Panc1 (cell line): ENCODE measurements at regions not wholly inside any gene's neighbourhood (a gene's known extent, or its start where the extent isn't known, plus 50 kb on each side); places are given as distances from the start of the nearest gene placed in this dataset.
"Not testable (repeated sequence)": the region's sequence is repeated elsewhere in the genome, so short reads cannot be mapped to it uniquely, and the experiment has no call there.

Experiments used
- ATAC-seq: fragments of 200-7000 bp; cut with Tn5 transposase; 2 replicates; pipeline ENCODE4 v1.9.1; 2020; ENCODE audit warnings: mild to moderate bottlenecking, moderate library complexity
- BruUV-seq: library from RNA; stranded (reverse); fragments of 400-500 nt; replicated peaks from 2 replicates; lab custom pipeline; 2021; lab: Mats Ljungman, UMichigan
- CTCF ChIA-PET: fragments of 300-600 bp; sonication (Branson Sonifier 250); formaldehyde crosslinking; loops from one replicate; lab custom pipeline; 2022; ENCODE audit warnings: antibody characterized with exemption; lab: Charles Lee
- POLR2A ChIA-PET: fragments of 300-600 bp; sonication (Branson Sonifier 250); formaldehyde crosslinking; loops from one replicate; lab custom pipeline; 2022; ENCODE audit warnings: antibody characterized with exemption; lab: Charles Lee
- DNase-seq: peaks from one replicate; pipeline ENCODE4 v3.0.0-alpha.2; 2010; ENCODE audit warnings: low read depth, low spot score
- H3K27ac ChIP-seq: 2 replicates; pipeline ENCODE4 v1.5.1; 2011; ENCODE audit warnings: mild to moderate bottlenecking, low read length, inconsistent platforms
- H3K27me3 ChIP-seq: fragments of 200-500 bp; sonication (Bioruptor generic); 2 replicates; pipeline ENCODE4 v1.6.0; 2014; ENCODE audit warnings: low read length, inconsistent platforms; ENCODE audit not compliant: control insufficient read depth, insufficient read depth
- H3K36me3 ChIP-seq: fragments of 200-500 bp; sonication (Bioruptor generic); 2 replicates; pipeline ENCODE4 v1.5.1; 2014; ENCODE audit warnings: inconsistent platforms, mild to moderate bottlenecking, low read length, moderate library complexity; ENCODE audit not compliant: control insufficient read depth, insufficient read depth
- H3K4me1 ChIP-seq: 2 replicates; pipeline ENCODE4 v1.5.1; 2011; ENCODE audit warnings: inconsistent platforms, mild to moderate bottlenecking, low read length, moderate library complexity; ENCODE audit not compliant: control insufficient read depth, insufficient read depth
- H3K4me3 ChIP-seq, 2 experiments: 2 replicates each; pipeline ENCODE4 v1.5.1; 2011 to 2012; ENCODE audit warnings: low read depth in 2 of 2, low read length in 2 of 2, mild to moderate bottlenecking in 2 of 2, inconsistent platforms in 1 of 2, moderate library complexity in 1 of 2
- H3K9me3 ChIP-seq: fragments of 200-500 bp; sonication (Bioruptor generic); 2 replicates; pipeline ENCODE4 v1.5.1; 2014; ENCODE audit warnings: low read depth, mild to moderate bottlenecking, inconsistent platforms, low read length, moderate library complexity; ENCODE audit not compliant: control insufficient read depth, insufficient read depth
- CTCF ChIP-seq: fragments of 450-650 bp; IDR thresholded peaks from 2 replicates; pipeline ENCODE4 v1.5.1; 2017; ENCODE audit warnings: mild to moderate bottlenecking
- POLR2AphosphoS5 ChIP-seq: IDR thresholded peaks from 2 replicates; pipeline ENCODE4 v1.6.1; 2012; ENCODE audit warnings: mild to moderate bottlenecking, low read depth, low read length, moderate library complexity
- SIN3A ChIP-seq: IDR thresholded peaks from 2 replicates; pipeline ENCODE4 v1.6.1; 2012; ENCODE audit warnings: low read depth, mild to moderate bottlenecking, low read length, moderate library complexity, borderline replicate concordance; ENCODE audit not compliant: insufficient read depth
- TCF7L2 ChIP-seq: IDR thresholded peaks from 2 replicates; pipeline ENCODE4 v1.6.1; 2011; ENCODE audit warnings: mild to moderate bottlenecking, low read depth, low read length, inconsistent platforms
- in situ Hi-C: cut with HindIII; loops from 2 replicates; pipeline ENCODE4 v1.10.0; 2016; ENCODE audit warnings: low sequenced_read_pairs, low pct_unique_long_range_greater_than_20kb
- intact Hi-C: fragments of 100-400 bp; cut with micrococcal nuclease; formaldehyde crosslinking; loops from one replicate; pipeline ENCODE4 v1.10.0; 2022; ENCODE audit not compliant: unreplicated experiment
- TF ChIP-seq, protein P1 (sequence below), 2 experiments: IDR thresholded peaks; 2 replicates each; pipeline ENCODE4 v1.6.1; 2011 to 2012; ENCODE audit warnings: low read depth in 2 of 2, control low read depth in 1 of 2, low read length in 1 of 2, mild to moderate bottlenecking in 1 of 2, moderate library complexity in 1 of 2; ENCODE audit not compliant: insufficient read depth in 1 of 2

DNA sequence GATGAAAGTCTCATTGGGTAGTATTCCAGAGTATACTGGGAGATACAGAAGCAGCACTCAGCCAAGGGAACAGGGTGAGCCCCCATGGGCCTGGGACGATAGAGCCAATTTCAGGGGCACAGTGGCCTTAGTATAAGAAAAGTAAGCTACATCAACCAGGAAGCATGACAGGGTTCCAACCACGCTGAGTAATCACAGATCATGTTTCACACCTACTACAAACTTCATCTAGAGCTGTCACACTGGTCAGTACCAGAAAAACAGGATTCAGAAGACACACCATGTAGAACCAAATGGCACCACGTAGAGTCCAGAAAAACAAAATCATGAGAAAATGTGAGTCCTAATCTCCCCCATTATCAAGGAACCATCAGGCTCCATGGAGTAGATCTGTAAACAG, 1292.4 kb upstream of the MIR17HG start:
- no peak for TF ChIP-seq TCF7L2
- no peak for TF ChIP-seq CTCF
- no peak for TF ChIP-seq POLR2AphosphoS5
- no peak for TF ChIP-seq SIN3A
- TF ChIP-seq, protein P1, sequence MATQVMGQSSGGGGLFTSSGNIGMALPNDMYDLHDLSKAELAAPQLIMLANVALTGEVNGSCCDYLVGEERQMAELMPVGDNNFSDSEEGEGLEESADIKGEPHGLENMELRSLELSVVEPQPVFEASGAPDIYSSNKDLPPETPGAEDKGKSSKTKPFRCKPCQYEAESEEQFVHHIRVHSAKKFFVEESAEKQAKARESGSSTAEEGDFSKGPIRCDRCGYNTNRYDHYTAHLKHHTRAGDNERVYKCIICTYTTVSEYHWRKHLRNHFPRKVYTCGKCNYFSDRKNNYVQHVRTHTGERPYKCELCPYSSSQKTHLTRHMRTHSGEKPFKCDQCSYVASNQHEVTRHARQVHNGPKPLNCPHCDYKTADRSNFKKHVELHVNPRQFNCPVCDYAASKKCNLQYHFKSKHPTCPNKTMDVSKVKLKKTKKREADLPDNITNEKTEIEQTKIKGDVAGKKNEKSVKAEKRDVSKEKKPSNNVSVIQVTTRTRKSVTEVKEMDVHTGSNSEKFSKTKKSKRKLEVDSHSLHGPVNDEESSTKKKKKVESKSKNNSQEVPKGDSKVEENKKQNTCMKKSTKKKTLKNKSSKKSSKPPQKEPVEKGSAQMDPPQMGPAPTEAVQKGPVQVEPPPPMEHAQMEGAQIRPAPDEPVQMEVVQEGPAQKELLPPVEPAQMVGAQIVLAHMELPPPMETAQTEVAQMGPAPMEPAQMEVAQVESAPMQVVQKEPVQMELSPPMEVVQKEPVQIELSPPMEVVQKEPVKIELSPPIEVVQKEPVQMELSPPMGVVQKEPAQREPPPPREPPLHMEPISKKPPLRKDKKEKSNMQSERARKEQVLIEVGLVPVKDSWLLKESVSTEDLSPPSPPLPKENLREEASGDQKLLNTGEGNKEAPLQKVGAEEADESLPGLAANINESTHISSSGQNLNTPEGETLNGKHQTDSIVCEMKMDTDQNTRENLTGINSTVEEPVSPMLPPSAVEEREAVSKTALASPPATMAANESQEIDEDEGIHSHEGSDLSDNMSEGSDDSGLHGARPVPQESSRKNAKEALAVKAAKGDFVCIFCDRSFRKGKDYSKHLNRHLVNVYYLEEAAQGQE (IDR thresholded peaks at IDR 0.05; ENCODE audit: insufficient read depth in 1 of 2, low read depth in 2 of 2, low read length in 1 of 2): no peak
- no peak overlapping the region for H3K27ac ChIP-seq
- H3K9me3 ChIP-seq: no peaks in the 10 kb centered on the region
- ChIA-PET POLR2A (no interaction called here), CTCF (no interaction called here)
- no peak for DNase-seq
- H3K4me1 ChIP-seq: no peaks in the 10 kb centered on the region
- no peak overlapping the region for H3K4me3 ChIP-seq
- BruUV-seq: no TSS peak
- no peaks in the 10 kb centered on the region for H3K27me3 ChIP-seq
- intact Hi-C loops (no loop called here), in situ Hi-C loops (no loop called here)
- no peak for ATAC-seq
- no peaks in the 10 kb centered on the region for H3K36me3 ChIP-seq

GRCh38 chr13:90055760-90056159, 1291.7 kb upstream of the MIR17HG start:
- Histone ChIP-seq H3K4me3 (no peak overlapping the region), H3K36me3 (no peaks in the 10 kb centered on the region), H3K27ac (no peak overlapping the region), H3K4me1 (no peaks in the 10 kb centered on the region), H3K27me3 (no peaks in the 10 kb centered on the region), H3K9me3 (no peaks in the 10 kb centered on the region)
- POLR2A ChIA-PET: no interaction called here
- ATAC-seq (no peak), DNase-seq (no peak)
- CTCF ChIA-PET: no interaction called here
- no peak for TF ChIP-seq POLR2AphosphoS5
- TF ChIP-seq, protein P1 (IDR thresholded peaks at IDR 0.05; ENCODE audit: insufficient read depth in 1 of 2, low read depth in 2 of 2, low read length in 1 of 2): no peak
- no peak for TF ChIP-seq CTCF
- TF ChIP-seq TCF7L2: no peak
- TF ChIP-seq SIN3A: no peak
- BruUV-seq: no TSS peak
- intact Hi-C loops (no loop called here), in situ Hi-C loops (no loop called here)

DNA sequence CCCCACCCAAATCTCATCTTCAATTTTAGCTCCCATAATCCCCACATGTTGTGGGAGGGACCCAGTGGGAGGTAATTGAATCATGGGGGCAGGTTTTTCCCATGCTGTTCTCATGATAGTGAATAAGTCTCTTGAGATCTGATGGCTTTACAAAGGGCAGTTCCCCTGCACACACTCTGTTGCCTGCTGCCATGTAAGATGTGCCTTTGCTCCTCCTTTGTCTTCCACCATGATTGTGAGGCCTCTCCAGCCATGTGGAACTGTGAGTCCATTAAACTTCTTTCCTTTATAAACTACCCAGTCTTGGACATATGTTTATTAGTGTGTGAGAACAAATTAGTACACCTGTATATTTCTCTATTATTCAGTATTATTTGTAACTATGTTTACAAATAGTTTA, 1283.3 kb upstream of the MIR17HG start:
- POLR2A ChIA-PET, in situ Hi-C loops: not testable (repeated sequence)

More for the DNA sequence above, 1283.3 kb upstream of the MIR17HG start:
- H3K4me1 ChIP-seq, H3K4me3 ChIP-seq, H3K36me3 ChIP-seq, intact Hi-C loops, H3K9me3 ChIP-seq, CTCF ChIA-PET, BruUV-seq, H3K27ac ChIP-seq, DNase-seq, H3K27me3 ChIP-seq, ATAC-seq: not testable (repeated sequence)
